NCI-H1092 treated with DMSO at 0.1 percent for 48 hours (cell line): ENCODE measurements at regions not wholly inside any gene's neighbourhood (a gene's known extent, or its start where the extent isn't known, plus 50 kb on each side); places are given as distances from the start of the nearest gene placed in this dataset.

ENCODE experiments used
- DNase-seq: peaks from one replicate; lab custom pipeline; 2025; lab: John Stamatoyannopoulos, UW

GRCh38 chr4:178288462-178288861 is 846.2 kb upstream of the AGA start:
- DNase-seq: no peak

DNA sequence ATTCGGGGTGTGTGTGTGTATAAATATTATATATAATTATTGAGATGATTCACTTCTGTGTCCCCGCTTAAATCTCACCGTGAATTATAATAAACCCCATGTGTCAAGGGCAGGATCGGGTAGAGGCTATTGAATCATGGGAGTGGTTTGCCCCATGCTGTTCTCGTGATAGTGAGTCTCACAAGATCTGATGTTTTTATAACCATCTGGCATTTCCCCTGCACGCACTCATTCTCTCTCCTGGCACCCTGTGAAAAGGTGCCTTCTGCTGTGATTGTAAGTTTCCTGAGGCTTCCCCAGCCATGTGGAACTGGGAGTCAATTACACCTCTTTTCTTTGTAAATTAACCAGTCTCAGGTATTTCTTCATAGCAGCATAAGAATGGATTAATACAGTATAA is 851.4 kb upstream of the AGA start:
- no peak for DNase-seq

GRCh38 chr4:178296669-178297068 is 854.4 kb upstream of the AGA start:
- DNase-seq: no peak

- no peak for DNase-seq
Measured at GRCh38 chr4:178306565-178306964, 864.3 kb upstream of the AGA start.

DNA sequence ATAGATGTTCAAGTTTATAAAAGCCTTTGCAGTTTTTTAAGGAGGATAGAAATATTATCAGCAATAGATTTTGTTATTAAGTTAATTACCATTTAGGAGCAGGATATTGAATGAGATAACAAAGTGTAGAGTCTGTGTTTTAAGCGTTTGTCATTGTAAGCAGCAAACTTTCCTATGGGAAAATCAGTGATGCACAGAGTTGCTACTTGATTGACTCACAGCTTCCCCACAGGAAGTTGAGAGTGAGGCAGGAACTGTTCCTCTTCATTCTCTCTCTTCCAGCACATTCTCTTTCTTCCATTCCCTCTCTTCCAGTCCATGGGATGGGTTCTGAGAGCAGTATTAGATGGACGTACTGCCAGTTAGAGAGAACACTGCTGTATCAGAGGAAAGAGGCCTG is 867.7 kb upstream of the AGA start:
- DNase-seq: no peak

DNA sequence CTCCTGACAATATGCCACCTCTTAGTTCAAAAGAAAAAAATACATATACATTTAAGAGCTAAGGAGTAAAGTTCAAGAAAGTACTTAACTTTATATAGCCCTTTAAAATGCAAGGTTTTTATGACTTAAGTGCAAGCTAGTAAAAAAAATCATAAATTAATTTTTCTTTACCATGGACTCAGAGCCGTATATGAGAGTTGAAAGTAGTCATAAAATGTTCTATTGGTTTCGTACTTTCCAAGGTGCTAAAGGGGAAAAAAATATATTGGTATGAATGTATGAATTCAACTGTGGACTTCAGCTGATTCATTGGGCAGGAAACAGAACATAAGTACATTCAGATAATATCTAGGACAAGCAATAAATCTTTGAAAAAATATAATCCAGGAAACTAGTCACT is 869.8 kb upstream of the AGA start:
- no peak for DNase-seq

DNA sequence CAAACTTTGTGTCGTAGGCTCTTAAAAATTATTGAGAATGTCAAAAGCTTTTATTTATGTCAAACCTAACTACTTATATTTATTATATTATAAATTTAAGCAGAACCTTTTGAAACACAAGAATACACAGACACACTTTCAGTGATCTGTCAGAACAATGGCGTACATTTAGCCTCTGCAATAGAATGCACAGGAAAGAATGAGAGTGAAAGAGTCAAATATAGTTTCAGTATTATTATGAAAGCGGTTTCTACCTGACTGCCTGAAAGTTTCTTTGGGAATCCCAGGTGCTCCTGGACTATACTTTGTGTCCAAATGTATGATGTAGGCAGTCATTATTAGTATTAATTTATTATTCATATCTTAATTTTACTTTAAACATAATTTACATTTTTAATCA is 872.0 kb upstream of the AGA start:
- DNase-seq: no peak

- no peak for DNase-seq
Measured at GRCh38 chr4:178316211-178316610, 874.0 kb upstream of the AGA start.

DNA sequence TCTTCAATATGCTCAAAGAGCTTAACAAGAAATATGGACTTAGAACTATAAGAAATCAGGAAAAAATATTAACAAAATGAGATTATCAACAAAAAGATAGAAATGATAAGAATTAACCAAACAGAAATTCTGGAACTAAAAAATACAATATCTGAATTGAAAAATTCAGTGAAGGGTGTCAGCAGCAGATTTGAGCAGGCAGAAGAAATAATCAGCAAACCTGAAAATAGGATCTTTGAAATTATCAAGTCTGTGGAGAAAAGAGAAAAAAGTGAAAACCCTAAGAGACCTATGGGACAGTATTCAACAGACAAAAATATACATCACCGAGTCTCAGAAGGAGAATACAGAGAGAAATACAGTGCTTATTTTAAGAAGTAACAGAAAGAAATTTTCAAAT is 877.8 kb upstream of the AGA start:
- DNase-seq: no peak

- no peak for DNase-seq
Measured at GRCh38 chr4:178322524-178323183, 880.4 kb upstream of the AGA start.

DNA sequence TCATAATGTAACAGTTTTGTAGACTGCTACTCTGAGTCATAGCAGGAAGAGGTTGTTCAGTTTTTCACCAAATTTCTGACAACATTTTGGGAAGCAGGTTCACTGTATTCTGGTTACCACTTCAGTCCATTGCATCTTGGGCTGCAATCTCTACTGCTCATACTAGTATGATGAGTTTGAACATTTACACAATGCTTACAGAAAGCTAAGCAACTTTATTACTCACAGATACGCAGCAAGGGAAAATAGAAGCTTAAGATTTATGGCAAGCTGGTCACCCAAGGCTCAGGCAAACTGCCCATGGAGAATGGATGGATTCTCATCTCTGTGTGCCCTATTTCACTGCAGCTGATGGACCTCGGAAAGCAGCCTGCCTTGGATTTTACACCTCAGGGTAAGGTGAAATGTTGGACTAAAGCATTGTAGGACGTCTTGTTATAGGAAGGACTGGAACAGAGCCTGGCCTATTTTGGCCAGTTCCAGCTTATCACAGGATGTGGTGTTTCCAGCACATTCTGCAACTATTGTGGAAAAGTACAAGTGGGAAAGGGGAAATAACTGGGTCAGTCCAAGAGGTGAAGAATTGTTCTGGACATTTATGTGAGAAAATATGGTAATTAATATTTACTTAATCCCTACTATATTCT is 887.1 kb upstream of the AGA start:
- DNase-seq: no peak

DNA sequence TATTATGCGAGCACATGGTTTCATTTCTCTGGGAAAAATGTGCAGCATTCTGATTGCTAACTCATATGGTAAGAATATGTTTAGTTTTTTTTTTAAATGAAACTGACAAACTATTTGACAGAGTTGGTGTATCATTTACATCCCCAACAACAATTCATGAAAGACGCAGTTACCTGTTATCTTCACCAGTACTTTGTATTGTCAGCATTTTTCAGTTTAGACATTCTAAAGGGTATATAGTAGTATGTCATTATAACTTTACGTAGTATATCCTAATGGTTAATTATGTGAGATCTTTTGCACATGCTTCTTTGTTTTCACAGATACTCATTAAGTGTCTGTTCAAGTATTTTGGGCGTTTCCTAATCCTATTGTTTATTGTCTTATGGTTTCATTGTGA is 891.1 kb upstream of the AGA start:
- DNase-seq: no peak

- no peak for DNase-seq
Measured at GRCh38 chr4:178339769-178340168, 897.5 kb upstream of the AGA start.

DNA sequence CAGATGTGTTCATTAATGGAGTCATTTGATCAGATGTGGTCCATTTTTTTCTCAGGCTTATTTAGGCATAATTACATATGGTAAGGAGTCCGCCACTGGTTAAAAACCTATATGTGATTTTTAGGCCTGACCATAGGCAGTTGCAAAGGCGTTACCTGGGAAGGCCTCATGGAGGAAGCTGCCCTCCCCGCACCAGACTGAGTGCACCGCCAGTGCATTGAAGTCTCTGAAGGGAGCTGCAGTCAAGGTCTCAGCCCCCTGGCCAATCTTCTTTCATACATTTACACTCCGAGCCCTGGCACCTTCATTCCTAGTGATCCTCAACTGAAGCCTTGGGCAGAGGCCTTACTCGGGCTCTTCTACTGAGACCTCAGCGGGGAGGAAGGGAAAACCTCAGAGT is 898.2 kb upstream of the AGA start:
- DNase-seq: no peak

DNA sequence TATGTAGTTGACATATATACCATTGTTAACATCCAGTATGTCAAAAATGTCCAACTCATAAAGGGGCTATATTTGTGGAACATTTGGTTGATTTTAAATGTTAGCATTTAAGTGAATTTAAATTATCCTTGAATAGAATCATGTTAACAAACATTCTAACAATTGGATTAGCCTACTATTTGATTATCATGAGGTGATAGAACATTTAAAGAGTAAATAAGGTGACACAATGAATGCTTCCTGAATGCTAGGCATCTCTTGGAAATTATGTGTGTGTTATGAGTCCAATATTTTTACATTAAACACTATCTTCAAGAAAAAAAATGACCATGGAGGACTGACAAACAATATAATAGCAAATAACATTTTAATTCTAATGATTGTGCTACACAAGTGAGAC is 901.9 kb upstream of the AGA start:
- no peak for DNase-seq

GRCh38 chr4:178347111-178347510 is 904.9 kb upstream of the AGA start:
- no peak for DNase-seq

- no peak for DNase-seq
Measured at GRCh38 chr4:178349601-178350000, 907.4 kb upstream of the AGA start.

GRCh38 chr4:178351185-178351584 is 908.9 kb upstream of the AGA start:
- no peak for DNase-seq

- DNase-seq: no peak
Measured at GRCh38 chr4:178356725-178357124, 914.5 kb upstream of the AGA start.

GRCh38 chr4:178385481-178385880 is 943.2 kb upstream of the AGA start:
- no peak for DNase-seq

DNA sequence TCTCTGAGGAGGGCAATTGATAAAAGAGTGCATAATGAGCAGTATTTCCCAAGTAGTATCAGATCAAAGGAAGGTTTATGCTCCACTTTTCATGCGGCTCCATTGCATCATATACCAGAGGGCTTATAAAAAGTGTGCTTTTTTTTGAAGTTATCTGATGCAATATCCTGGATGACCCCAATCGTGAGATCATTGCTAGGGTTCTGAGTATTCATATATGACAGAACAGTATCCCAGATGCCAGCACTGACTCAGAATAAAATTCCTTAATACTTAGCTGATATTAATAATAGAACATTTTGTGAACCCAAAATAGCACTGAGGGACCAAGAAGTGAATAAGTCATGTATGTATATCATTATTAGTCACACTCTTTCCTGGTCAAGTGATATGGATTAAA is 945.5 kb upstream of the AGA start:
- no peak for DNase-seq

DNA sequence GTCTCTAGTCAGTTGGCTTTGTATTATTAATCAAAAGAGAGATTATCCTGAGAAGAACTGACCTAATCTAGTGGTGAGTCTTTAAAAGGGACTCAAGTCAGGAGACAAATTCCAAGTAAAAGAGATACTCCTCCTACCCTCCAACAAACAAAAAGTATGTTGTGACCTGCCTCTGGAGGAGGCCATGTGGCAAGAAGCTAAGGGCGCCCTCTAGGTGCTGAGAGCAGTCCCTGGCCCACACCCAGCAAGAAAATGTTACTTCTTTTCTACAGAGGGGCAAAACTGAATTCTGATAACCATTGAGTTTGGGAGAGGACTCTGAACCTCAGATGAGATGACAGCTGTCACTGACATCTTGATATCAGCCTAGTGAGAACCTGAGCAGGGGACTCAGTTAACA is 953.6 kb upstream of the AGA start:
- DNase-seq: no peak

DNA sequence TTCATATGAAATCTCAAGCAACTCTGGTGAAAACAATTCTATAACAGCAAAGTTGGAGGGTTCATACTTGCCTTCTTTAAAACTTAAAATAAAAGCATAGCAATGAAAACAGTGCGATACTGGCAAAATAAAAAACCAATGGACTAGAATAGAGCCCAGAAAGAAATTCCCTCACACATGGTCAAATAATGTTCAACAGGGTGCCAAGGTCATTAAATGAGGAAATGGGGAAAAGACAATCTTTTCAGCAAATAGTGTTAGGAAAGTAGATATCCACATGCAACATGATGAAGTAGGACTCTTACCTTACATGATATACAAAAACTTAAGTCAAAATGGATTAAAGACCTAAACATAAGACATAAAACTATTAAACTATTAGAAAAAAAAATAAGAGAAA is 970.2 kb upstream of the AGA start:
- DNase-seq: no peak

DNA sequence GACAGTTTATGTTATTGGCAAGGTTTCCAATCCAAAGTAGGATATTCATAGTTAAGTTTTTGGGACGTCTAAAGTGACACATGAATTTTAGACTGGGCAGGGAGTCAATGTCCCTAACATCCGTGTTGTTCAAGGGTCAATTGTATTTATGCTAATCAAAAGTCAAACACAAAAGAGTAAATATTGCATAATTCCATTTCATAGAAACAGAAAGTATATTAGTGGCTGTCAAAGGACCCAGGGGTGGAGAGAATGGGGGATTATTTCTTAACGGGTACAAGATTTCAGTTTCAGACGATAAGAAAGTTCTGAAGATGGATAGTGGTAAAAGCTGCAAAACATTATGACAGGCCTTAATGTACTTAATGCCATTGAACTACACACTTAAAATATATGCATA is 971.8 kb upstream of the AGA start:
- no peak for DNase-seq
